GM12873 (cell line): ENCODE measurements at regions not wholly inside any gene's neighbourhood (a gene's known extent, or its start where the extent isn't known, plus 50 kb on each side); places are given as distances from the start of the nearest gene placed in this dataset.

Source experiments
- CTCF ChIP-seq: IDR thresholded peaks from 2 replicates; pipeline ENCODE4 v1.5.1; 2012; ENCODE audit warnings: low read depth, mild to moderate bottlenecking, moderate library complexity, low read length, control low read depth; ENCODE audit not compliant: insufficient read depth; ENCODE audit errors: missing control alignments

- TF ChIP-seq CTCF: no peak
These were observed 862.9 kb upstream of the ACVR2A start for GRCh38 chr2:146981921-146982320.

- TF ChIP-seq CTCF: no peak
These were observed 865.1 kb upstream of the ACVR2A start for GRCh38 chr2:146979746-146980145.

DNA sequence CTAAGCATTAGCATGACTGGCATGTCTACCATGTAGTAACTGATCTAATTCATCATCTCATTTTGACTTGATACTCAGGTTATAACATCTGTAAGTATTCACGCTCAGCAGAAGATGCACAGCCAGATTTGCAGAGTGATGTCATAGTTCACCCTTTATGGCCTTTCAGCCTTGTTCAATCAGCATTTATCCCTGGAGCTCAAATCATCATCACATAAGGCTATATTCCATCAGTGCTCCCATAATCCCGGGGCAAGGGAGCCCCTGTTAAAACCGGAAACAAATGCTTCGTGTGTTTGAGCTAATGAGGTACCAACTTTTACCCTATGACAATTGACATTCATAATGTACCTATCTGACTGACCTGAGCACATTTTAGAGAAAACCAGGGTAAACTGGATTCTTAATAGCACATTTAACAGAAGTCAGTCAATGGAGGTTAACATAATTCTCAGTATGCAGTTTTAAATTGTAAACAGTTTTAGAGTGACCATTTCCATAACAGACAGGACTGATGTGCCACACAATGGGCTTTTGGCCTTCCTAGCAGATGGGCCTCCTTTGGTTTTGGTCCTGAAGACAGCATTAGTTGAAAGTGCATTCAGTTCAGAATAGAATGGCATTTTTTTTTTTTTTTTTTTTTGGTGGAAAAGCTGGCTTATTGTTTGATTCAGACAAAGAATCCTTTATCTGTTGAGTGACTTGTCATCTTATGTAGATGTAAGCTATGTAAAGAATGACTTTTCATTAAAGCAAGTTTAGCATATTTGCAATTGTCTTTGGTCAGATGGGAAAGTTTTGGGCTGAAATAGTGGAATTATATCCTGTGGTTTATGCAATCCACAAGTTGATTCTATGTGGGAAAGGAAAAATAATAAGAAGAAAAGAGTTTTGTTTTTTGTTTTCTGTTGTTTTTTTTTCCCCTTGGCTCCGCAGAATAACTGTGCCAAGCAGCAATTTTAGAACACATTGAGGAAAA, 866.0 kb upstream of the ACVR2A start:
- TF ChIP-seq CTCF: no peak

DNA sequence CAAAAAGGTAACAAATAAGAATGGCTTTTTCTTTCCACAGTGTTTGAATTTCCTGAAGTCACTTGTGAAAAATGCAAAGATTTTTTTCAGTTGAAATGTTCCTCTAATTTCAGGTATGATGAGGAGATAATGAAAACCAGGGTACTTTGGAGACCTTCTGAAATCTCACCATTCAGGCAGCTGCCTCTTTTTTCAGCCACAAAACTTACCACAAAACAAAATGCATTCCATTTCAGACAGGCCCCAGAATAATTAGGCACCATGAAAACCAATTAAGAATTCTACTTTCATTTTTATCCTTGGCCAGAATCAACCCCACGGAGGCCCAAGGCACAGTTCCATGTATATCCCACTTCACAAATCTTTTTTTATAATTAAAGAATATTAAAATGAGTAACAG, 880.3 kb upstream of the ACVR2A start:
- no peak for TF ChIP-seq CTCF

- no peak for TF ChIP-seq CTCF
These were observed 890.3 kb upstream of the ACVR2A start for GRCh38 chr2:146954544-146954943.

GRCh38 chr2:146952696-146953095, 892.1 kb upstream of the ACVR2A start:
- no peak for TF ChIP-seq CTCF

GRCh38 chr2:146950911-146951310, 893.9 kb upstream of the ACVR2A start:
- TF ChIP-seq CTCF: no peak
